K562 (cell line): ENCODE measurements at regions not wholly inside any gene's neighbourhood (a gene's known extent, or its start where the extent isn't known, plus 50 kb on each side); places are given as distances from the start of the nearest gene placed in this dataset.

Source experiments
- ATAC-seq: fragments of 200-7000 bp; cut with Tn5 transposase; 3 replicates; pipeline ENCODE4 v1.9.1; 2020; ENCODE audit warnings: moderate library complexity
- BruUV-seq: library from RNA; stranded (reverse); fragments of 400-500 nt; replicated peaks from 2 replicates; lab custom pipeline; 2021; lab: Mats Ljungman, UMichigan
- CTCF ChIA-PET: fragments of 300-600 bp; formaldehyde crosslinking; extraction: SDS; loops from one replicate; lab custom pipeline; 2021; ENCODE audit warnings: low intra/inter-chr PET ratio; lab: Yijun Ruan, JAX
- POLR2A ChIA-PET: fragments of 300-600, 350-650 bp; sonication (Branson Sonifier 250); formaldehyde crosslinking; extraction: SDS; loops from one replicate; lab custom pipeline; 2021; ENCODE audit warnings: antibody characterized with exemption, inconsistent platforms; lab: Yijun Ruan, JAX
- DNase-seq, 4 experiments: peaks; one replicate each; pipeline versions ENCODE4 v3.0.0 to v3.0.0-alpha.2; 2011 to 2018; ENCODE audit warnings: low spot score in 3 of 4, mixed read lengths in 3 of 4; ENCODE audit errors: extremely low read depth in 1 of 4
- FAIRE-seq: peaks from 2 replicates; lab custom pipeline; 2011; peaks lifted over from hg19 to GRCh38; lab: Jason Lieb, UNC
- H2AFZ ChIP-seq: 2 replicates; pipeline ENCODE4 v1.6.0; 2011; ENCODE audit warnings: low read depth, low read length, control low read depth, inconsistent platforms
- H3K27ac ChIP-seq: fragments of 200-600 bp; 3 replicates; pipeline ENCODE4 v1.8.0; 2011; ENCODE audit warnings: low read depth, mild to moderate bottlenecking, control low read depth, inconsistent platforms, low read length, moderate library complexity, mixed read lengths; ENCODE audit errors: extremely low read depth
- H3K27me3 ChIP-seq, 2 experiments: fragments of 300-600 bp in 1 of 2; 2 replicates in 1 of 2; 3 replicates in 1 of 2; pipeline versions ENCODE4 v1.6.0 to v1.8.0; 2011; ENCODE audit warnings: inconsistent platforms in 2 of 2, low read length in 2 of 2, mild to moderate bottlenecking in 1 of 2, mixed read lengths in 1 of 2, moderate library complexity in 1 of 2; ENCODE audit not compliant: control insufficient read depth in 2 of 2, insufficient read depth in 2 of 2
- H3K36me3 ChIP-seq: fragments of 300-600 bp; 3 replicates; pipeline ENCODE4 v1.8.0; 2011; ENCODE audit warnings: mild to moderate bottlenecking, low read length, inconsistent platforms; ENCODE audit not compliant: control insufficient read depth, insufficient read depth
- H3K4me1 ChIP-seq, 2 experiments: fragments of 200-600 bp in 1 of 2; replicated peaks in 1 of 2; 2 replicates in 1 of 2; 3 replicates in 1 of 2; pipeline versions ENCODE4 v1.5.1 to v1.8.0; 2011; ENCODE audit warnings: inconsistent platforms in 2 of 2, low read length in 2 of 2, mild to moderate bottlenecking in 1 of 2, mixed read lengths in 1 of 2, moderate library complexity in 1 of 2; ENCODE audit not compliant: control insufficient read depth in 2 of 2, insufficient read depth in 2 of 2
- H3K4me2 ChIP-seq: 2 replicates; pipeline ENCODE4 v1.6.1; 2011; ENCODE audit warnings: low read length, control low read depth, inconsistent platforms, mixed read lengths; ENCODE audit not compliant: insufficient read depth
- H3K4me3 ChIP-seq: fragments of 200-600 bp; sonication (generic), shearing (Covaris generic); 2 replicates; pipeline ENCODE4 v1.5.1; 2016; ENCODE audit warnings: control low read depth, inconsistent platforms
- H3K79me2 ChIP-seq: fragments of 200-600 bp; 3 replicates; pipeline ENCODE4 v1.8.0; 2011; ENCODE audit warnings: low read length, inconsistent platforms; ENCODE audit not compliant: control insufficient read depth, insufficient read depth
- H3K9ac ChIP-seq, 2 experiments: 2 replicates each; pipeline versions ENCODE4 v1.6.0 to v1.6.1; 2011; ENCODE audit warnings: low read depth in 2 of 2, low read length in 2 of 2, control low read depth in 1 of 2, inconsistent platforms in 1 of 2, mild to moderate bottlenecking in 1 of 2, mixed read lengths in 1 of 2; ENCODE audit not compliant: insufficient read depth in 1 of 2
- H3K9me1 ChIP-seq: one replicate; pipeline ENCODE4 v1.6.0; 2011; ENCODE audit warnings: inconsistent platforms, mild to moderate bottlenecking, low read length, moderate library complexity; ENCODE audit not compliant: control insufficient read depth, insufficient read depth
- H3K9me3 ChIP-seq: replicated peaks from 2 replicates; pipeline ENCODE4 v1.5.1; 2011; ENCODE audit warnings: low read depth, low read length, inconsistent platforms; ENCODE audit not compliant: control insufficient read depth, insufficient read depth
- H4K20me1 ChIP-seq: replicated peaks from 2 replicates; pipeline ENCODE4 v1.6.1; 2011; ENCODE audit warnings: low read length, inconsistent platforms, mixed read lengths; ENCODE audit not compliant: control insufficient read depth, insufficient read depth
- ARHGAP35 ChIP-seq: fragments of 450-650 bp; IDR thresholded peaks from 2 replicates; pipeline ENCODE4 v1.6.1; 2018; ENCODE audit not compliant: partially characterized antibody
- IRF9 ChIP-seq: fragments of 450-650 bp; IDR thresholded peaks from 2 replicates; pipeline ENCODE4 v1.6.1; 2016; ENCODE audit warnings: missing biosample characterization, missing genetic modification characterization
- MGA ChIP-seq: fragments of 450-650 bp; IDR thresholded peaks from 2 replicates; pipeline ENCODE4 v1.6.1; 2016; ENCODE audit warnings: mild to moderate bottlenecking, moderate library complexity
- POLR2H ChIP-seq: IDR thresholded peaks from 2 replicates; pipeline ENCODE4 v1.6.1; 2016; ENCODE audit warnings: missing genetic modification characterization, low read depth, mild to moderate bottlenecking, control low read depth, missing compliant biosample characterization, moderate library complexity
- PRPF4 ChIP-seq: fragments of 200-400 bp; formaldehyde crosslinking; IDR thresholded peaks from one replicate; pipeline ENCODE4 v1.6.1; 2017; ENCODE audit warnings: low read length, low read depth, mild to moderate bottlenecking; ENCODE audit not compliant: insufficient read depth, poor library complexity, severe bottlenecking
- THRB ChIP-seq: fragments of 450-650 bp; formaldehyde crosslinking; conservative IDR thresholded peaks from 2 replicates; pipeline ENCODE4 v1.4.0; 2022; ENCODE audit warnings: mild to moderate bottlenecking, missing genetic modification characterization
- U2AF1 ChIP-seq: fragments of 200-400 bp; formaldehyde crosslinking; optimal IDR thresholded peaks from 2 replicates; pipeline ENCODE3; 2017; ENCODE audit warnings: mild to moderate bottlenecking, low read depth, low read length, moderate library complexity
- ZKSCAN1 ChIP-seq: fragments of 150-350 bp; IDR thresholded peaks from 2 replicates; pipeline ENCODE4 v1.6.1; 2016; ENCODE audit warnings: low read depth, low read length
- WGBS: fragments of 100-300 bp; shearing (Covaris generic); methylation state at CpG from one replicate; pipeline ENCODE4 v1.1.6; 2016; ENCODE audit warnings: low coverage, mixed read lengths; ENCODE audit not compliant: insufficient coverage; ENCODE audit errors: missing lambda C conversion rate; 5-methylcytosine and 5-hydroxymethylcytosine counted together
- in situ Hi-C: fragments of 300-500 bp; cut with MboI; formaldehyde crosslinking; loops from 4 replicates; pipeline ENCODE4 v1.15.0; 2018; ENCODE audit warnings: inconsistent platforms, mixed read lengths
- intact Hi-C: fragments of 100-400 bp; cut with micrococcal nuclease; formaldehyde crosslinking; loops from 2 replicates; pipeline ENCODE4 v1.14.2; 2022

GRCh38 chr19:31885280-31885853 lies 460.0 kb upstream of the ZNF507 start:
- Histone ChIP-seq H3K4me2 (no peak overlapping the region), H3K9ac (no peak overlapping the region), H3K36me3 (no peaks in the 10 kb centered on the region), H3K79me2 (no peaks in the 10 kb centered on the region), H3K9me1 (no peaks in the 10 kb centered on the region), H3K9me3 (no peaks in the 10 kb centered on the region), H3K4me3 (no peak overlapping the region), H3K27me3 (no peaks in the 10 kb centered on the region; a peak in 2 of 5 replicates), H2AFZ (no peak overlapping the region), H4K20me1 (0 out of 2 replicates have a peak, but pooled peaks cover 1% of the 10 kb centered on the region), H3K4me1 (no peaks in the 10 kb centered on the region), H3K27ac (no peak overlapping the region)
- intact Hi-C loops (no loop called here), in situ Hi-C loops (no loop called here)
- ChIA-PET CTCF (no interaction called here), POLR2A (interaction anchor here (1.3 kb wide), 1 partner anchor 14 kb away, joined by 3 read pairs; no protein-coding TSS in a partner anchor)
- no peak for FAIRE-seq
- no peak for DNase-seq
- no peak for ATAC-seq
- no TSS peak for BruUV-seq
- 2% methylated on average over 8 of the region's 8 CpGs for WGBS
- TF ChIP-seq MGA = no peak
- no peak for TF ChIP-seq U2AF1
- no peak for TF ChIP-seq PRPF4
- TF ChIP-seq POLR2H (tag) = no peak
- TF ChIP-seq ARHGAP35 = no peak
- no peak for TF ChIP-seq IRF9 (tag)
- TF ChIP-seq THRB (CRISPR knock-in tag) = no peak
- no peak for TF ChIP-seq ZKSCAN1
